Ishikawa (cell line): ENCODE measurements at regions not wholly inside any gene's neighbourhood (a gene's known extent, or its start where the extent isn't known, plus 50 kb on each side); places are given as distances from the start of the nearest gene placed in this dataset.

Experiments
- CEBPB ChIP-seq: IDR thresholded peaks from 2 replicates; pipeline ENCODE4 v1.6.1; 2012
- CREB1 ChIP-seq: IDR thresholded peaks from 2 replicates; pipeline ENCODE4 v1.6.1; 2012; ENCODE audit warnings: low read depth
- EGR1 ChIP-seq: IDR thresholded peaks from 2 replicates; pipeline ENCODE4 v1.6.1; 2012
- EP300 ChIP-seq: IDR thresholded peaks from 2 replicates; pipeline ENCODE4 v1.6.1; 2012; ENCODE audit warnings: borderline replicate concordance
- FOXM1 ChIP-seq: IDR thresholded peaks from 2 replicates; pipeline ENCODE4 v1.6.1; 2012; ENCODE audit warnings: low read depth, borderline replicate concordance
- NFIC ChIP-seq: IDR thresholded peaks from 2 replicates; pipeline ENCODE4 v1.6.1; 2012
- RAD21 ChIP-seq: IDR thresholded peaks from 2 replicates; pipeline ENCODE4 v1.6.1; 2012; ENCODE audit warnings: low read depth
- TAF1 ChIP-seq: IDR thresholded peaks from 2 replicates; pipeline ENCODE4 v1.6.1; 2012; ENCODE audit warnings: low read depth, mild to moderate bottlenecking
- TCF12 ChIP-seq: IDR thresholded peaks from 2 replicates; pipeline ENCODE4 v1.6.1; 2012; ENCODE audit warnings: low read depth
- TEAD4 ChIP-seq: IDR thresholded peaks from 2 replicates; pipeline ENCODE4 v1.6.1; 2012
- YY1 ChIP-seq: IDR thresholded peaks from 2 replicates; pipeline ENCODE4 v1.6.1; 2012; ENCODE audit warnings: low read depth
- ZBTB7A ChIP-seq: IDR thresholded peaks from 2 replicates; pipeline ENCODE4 v1.6.1; 2012; ENCODE audit warnings: low read depth
- TF ChIP-seq, protein P1 (sequence below): IDR thresholded peaks from 2 replicates; pipeline ENCODE4 v1.6.1; 2012
- TF ChIP-seq, protein P2 (sequence below): IDR thresholded peaks from 2 replicates; pipeline ENCODE4 v1.6.1; 2012
- TF ChIP-seq, protein P3 (sequence below): IDR thresholded peaks from 2 replicates; pipeline ENCODE4 v1.6.1; 2012; ENCODE audit warnings: low read depth, mild to moderate bottlenecking

GRCh38 chr15:58331560-58331912, 100.3 kb upstream of the LIPC start:
- TF ChIP-seq TAF1 (no peak), EGR1 (no peak), RAD21 (no peak), ZBTB7A (no peak), TCF12 (no peak), YY1 (no peak), EP300 (no peak), CEBPB (no peak), NFIC (no peak), TEAD4 (no peak)
- TF ChIP-seq, protein P1, sequence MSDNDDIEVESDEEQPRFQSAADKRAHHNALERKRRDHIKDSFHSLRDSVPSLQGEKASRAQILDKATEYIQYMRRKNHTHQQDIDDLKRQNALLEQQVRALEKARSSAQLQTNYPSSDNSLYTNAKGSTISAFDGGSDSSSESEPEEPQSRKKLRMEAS, result no peak

DNA sequence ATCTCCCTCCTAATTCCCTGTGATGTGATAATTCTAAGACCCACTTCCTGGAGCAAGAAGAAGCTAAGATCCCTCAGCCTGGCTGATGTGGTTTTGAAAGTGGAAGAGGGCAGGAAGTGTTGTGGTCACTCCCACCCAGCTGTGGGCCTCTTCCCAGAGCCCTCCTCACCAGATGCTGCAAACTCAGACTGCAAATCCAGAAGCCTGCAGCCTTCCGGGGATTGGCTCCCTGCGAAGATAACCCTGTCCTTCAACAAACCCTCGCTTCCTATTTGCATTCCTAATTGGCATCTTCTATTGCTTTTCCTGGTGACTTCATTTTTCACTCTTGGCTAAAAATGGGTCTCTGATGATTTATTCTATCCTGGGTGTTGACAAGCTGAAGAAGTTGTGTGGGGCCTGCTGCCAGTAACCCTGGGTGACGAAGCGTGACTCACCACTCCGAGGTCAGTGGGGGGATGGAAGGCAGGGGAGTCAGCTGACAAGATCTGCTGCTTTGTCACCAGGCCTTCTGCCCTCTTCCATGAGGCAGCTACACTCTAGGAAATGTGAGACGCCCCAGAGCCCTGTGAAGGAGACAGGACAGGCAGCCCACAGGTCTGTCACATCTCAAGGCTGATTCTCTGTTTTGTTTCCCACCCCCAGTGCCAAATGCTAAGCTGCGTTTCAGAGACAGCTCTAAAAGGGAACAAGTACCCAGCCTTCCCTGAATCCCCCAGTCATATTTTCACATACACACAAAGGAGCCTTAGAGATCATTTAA, 99.7 kb upstream of the LIPC start:
- peak; percentile 97 for TF ChIP-seq NFIC
- TF ChIP-seq, protein P2, sequence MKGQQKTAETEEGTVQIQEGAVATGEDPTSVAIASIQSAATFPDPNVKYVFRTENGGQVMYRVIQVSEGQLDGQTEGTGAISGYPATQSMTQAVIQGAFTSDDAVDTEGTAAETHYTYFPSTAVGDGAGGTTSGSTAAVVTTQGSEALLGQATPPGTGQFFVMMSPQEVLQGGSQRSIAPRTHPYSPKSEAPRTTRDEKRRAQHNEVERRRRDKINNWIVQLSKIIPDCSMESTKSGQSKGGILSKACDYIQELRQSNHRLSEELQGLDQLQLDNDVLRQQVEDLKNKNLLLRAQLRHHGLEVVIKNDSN, result peak; percentile 92
- peak; percentile 92 for TF ChIP-seq EP300
- no peak; the same call in 1 of the 2 replicates for TF ChIP-seq YY1
- TF ChIP-seq, protein P3, sequence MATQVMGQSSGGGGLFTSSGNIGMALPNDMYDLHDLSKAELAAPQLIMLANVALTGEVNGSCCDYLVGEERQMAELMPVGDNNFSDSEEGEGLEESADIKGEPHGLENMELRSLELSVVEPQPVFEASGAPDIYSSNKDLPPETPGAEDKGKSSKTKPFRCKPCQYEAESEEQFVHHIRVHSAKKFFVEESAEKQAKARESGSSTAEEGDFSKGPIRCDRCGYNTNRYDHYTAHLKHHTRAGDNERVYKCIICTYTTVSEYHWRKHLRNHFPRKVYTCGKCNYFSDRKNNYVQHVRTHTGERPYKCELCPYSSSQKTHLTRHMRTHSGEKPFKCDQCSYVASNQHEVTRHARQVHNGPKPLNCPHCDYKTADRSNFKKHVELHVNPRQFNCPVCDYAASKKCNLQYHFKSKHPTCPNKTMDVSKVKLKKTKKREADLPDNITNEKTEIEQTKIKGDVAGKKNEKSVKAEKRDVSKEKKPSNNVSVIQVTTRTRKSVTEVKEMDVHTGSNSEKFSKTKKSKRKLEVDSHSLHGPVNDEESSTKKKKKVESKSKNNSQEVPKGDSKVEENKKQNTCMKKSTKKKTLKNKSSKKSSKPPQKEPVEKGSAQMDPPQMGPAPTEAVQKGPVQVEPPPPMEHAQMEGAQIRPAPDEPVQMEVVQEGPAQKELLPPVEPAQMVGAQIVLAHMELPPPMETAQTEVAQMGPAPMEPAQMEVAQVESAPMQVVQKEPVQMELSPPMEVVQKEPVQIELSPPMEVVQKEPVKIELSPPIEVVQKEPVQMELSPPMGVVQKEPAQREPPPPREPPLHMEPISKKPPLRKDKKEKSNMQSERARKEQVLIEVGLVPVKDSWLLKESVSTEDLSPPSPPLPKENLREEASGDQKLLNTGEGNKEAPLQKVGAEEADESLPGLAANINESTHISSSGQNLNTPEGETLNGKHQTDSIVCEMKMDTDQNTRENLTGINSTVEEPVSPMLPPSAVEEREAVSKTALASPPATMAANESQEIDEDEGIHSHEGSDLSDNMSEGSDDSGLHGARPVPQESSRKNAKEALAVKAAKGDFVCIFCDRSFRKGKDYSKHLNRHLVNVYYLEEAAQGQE, result no peak
- peak; percentile 94 for TF ChIP-seq TCF12
- TF ChIP-seq, protein P1, result peak; percentile 82
- TF ChIP-seq TAF1, result peak; percentile 27; the same call in 1 of the 2 replicates
- TF ChIP-seq EGR1, result no peak
- peak; percentile 74; the same call in 1 of the 2 replicates for TF ChIP-seq FOXM1
- peak; percentile 86 for TF ChIP-seq TEAD4
- TF ChIP-seq ZBTB7A, result 0 out of 2 replicates have a peak, but pooled peaks have one; percentile 22
- peak; percentile 70 for TF ChIP-seq CEBPB
- TF ChIP-seq CREB1, result no peak
- peak; percentile 32; the same call in 1 of the 2 replicates for TF ChIP-seq RAD21

DNA sequence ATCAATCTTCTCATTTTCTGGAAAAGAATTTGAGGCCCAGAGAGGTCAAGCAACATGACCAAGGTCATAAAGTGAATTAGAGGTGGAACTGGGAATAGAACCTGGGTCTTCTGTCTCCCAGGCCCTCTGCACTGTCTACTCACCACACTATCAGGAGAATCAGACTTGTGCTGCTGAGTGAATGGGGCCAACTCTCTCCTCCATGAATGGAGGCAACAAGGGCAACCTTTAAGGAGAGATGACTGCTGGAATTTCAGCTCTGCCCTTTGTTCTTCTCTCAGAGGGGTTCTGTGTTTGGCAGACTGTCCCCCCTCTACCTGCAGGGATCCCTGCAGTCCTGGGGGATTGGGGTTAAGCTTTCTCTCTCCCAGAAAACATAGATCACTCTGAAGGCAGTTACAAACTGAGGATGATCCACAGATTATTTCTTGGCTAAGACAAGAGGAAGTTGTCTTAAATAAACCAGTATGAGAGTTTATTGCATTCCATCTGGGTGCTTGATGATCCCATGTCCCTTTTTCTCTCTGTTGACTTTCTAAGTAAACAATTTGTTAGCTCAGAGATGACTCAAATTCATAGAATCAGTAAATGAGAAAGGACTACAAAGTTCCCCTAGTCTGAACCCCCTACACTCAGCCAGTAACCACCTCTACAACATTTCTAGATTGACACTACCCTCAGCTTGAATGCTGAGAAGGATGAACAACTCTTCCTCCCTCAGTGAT, 99.0 kb upstream of the LIPC start:
- TF ChIP-seq EP300 (no peak), CREB1 (no peak), CEBPB (no peak), TAF1 (no peak), TEAD4 (no peak), EGR1 (no peak), NFIC (no peak), ZBTB7A (no peak), YY1 (no peak), RAD21 (no peak), FOXM1 (no peak), TCF12 (no peak)
- TF ChIP-seq, protein P2, result no peak
- TF ChIP-seq, protein P1, result no peak
- TF ChIP-seq, protein P3, result no peak

GRCh38 chr15:58334803-58335202, 97.0 kb upstream of the LIPC start:
- TF ChIP-seq ZBTB7A, result no peak

GRCh38 chr15:58336161-58336560, 95.6 kb upstream of the LIPC start:
- no peak for TF ChIP-seq TAF1
- TF ChIP-seq RAD21, result no peak
- TF ChIP-seq, protein P1, result no peak
- no peak for TF ChIP-seq EGR1
